LNCaP clone FGC (cell line): ENCODE measurements at regions not wholly inside any gene's neighbourhood (a gene's known extent, or its start where the extent isn't known, plus 50 kb on each side); places are given as distances from the start of the nearest gene placed in this dataset.

Source experiments
- DNase-seq: peaks from one replicate; pipeline ENCODE4 v3.0.0-alpha.2; 2011; ENCODE audit warnings: low read depth
- H3K4me3 ChIP-seq: 2 replicates; pipeline ENCODE4 v1.5.1; 2011; ENCODE audit warnings: mild to moderate bottlenecking, low read depth, low read length, control low read depth
- CTCF ChIP-seq: IDR thresholded peaks from 2 replicates; pipeline ENCODE4 v1.5.1; 2012; ENCODE audit warnings: mild to moderate bottlenecking; ENCODE audit not compliant: control insufficient read depth, insufficient read depth; ENCODE audit errors: extremely low read depth

- no peak for DNase-seq
- no peak overlapping the region for H3K4me3 ChIP-seq
- TF ChIP-seq CTCF, result no peak
Observed at GRCh38 chr10:78129211-78129610, 95.5 kb downstream of the RPS24 start.

- no peak overlapping the region for H3K4me3 ChIP-seq
- no peak for TF ChIP-seq CTCF
- DNase-seq, result no peak
Observed at GRCh38 chr10:78130966-78131710, 97.5 kb downstream of the RPS24 start.

- TF ChIP-seq CTCF, result no peak
- DNase-seq, result no peak
- H3K4me3 ChIP-seq, result no peak overlapping the region
Observed at GRCh38 chr10:78134773-78135306, 101.2 kb downstream of the RPS24 start.

GRCh38 chr10:78137147-78137546, 103.5 kb downstream of the RPS24 start:
- no peak for DNase-seq
- no peak for TF ChIP-seq CTCF
- H3K4me3 ChIP-seq, result no peak overlapping the region

GRCh38 chr10:78139341-78139740, 105.7 kb downstream of the RPS24 start:
- no peak for TF ChIP-seq CTCF
- H3K4me3 ChIP-seq, result no peak overlapping the region
- no peak for DNase-seq

GRCh38 chr10:78140066-78140630, 106.5 kb downstream of the RPS24 start:
- H3K4me3 ChIP-seq, result no peak overlapping the region
- no peak for TF ChIP-seq CTCF
- DNase-seq, result no peak
